Left hindlimb (tissue), 1 donor: ENCODE measurements at regions not wholly inside any gene's neighbourhood (a gene's known extent, or its start where the extent isn't known, plus 50 kb on each side); places are given as distances from the start of the nearest gene placed in this dataset.

Experiments used
- DNase-seq: peaks from one replicate; pipeline ENCODE4 v3.0.0-alpha.2; 2018

DNA sequence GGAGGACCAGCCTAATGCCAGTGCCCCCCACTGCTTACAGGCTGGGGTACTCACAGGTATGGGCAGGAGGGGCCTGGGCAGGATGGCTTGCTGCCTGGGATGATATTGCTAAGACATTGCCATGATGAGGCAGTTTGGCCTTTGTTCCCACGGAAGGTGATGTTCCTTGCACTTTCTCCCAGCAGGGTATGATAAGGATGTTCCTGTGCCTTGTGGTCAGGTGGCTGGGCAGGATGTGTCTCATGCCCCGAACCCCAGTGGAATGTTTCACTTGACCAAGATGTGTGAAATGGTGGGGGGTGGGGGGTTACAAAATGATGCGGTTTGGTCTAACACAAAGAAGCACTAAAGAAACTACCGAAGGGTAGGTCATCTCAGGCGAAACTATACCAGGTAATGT lies 337.8 kb upstream of the ZFHX3 start:
- no peak for DNase-seq

DNA sequence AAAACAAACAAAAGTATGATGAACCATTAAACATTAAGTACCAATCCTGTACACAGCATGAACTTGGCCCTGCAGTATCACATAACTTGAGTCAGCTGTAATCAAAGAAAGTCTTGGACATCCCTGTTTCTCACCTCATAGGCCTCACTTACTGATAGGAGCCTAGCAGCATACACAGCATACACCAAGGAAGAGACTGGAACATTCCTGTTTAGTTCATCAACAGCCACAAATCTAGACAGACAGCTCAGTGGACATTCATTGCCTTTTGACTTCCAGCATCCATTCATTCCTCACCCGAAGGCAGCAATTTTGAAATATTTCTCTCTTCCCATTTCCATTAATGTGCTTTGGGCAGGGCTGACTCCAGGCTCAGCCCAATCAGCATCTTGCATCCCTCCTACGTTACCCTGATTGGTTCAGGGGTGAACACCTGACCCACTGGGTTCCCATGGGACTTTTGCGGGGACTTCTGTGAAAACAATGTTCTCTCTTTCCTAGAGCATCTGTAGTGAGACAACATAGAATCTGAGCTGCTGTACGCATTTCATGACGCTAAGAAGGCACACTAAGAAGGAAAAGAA lies 336.7 kb upstream of the ZFHX3 start:
- no peak for DNase-seq

DNA sequence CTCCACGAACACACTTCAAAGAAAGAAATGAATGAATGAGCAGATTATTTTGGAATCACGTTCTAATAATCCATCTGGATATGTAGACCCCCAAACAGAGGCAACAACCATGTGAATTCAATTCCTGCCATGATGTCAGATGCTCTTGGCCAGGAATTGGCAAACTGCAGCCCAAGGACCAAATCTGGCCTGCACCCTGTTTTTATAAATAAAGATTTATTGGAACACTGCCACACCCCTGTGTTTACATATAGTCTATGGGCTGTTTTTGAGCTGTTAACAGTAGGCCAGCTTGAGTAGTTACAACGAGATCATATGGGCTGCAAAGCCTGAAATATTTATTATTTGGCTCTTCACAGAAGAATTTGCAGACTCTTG lies 336.0 kb upstream of the ZFHX3 start:
- no peak for DNase-seq

DNA sequence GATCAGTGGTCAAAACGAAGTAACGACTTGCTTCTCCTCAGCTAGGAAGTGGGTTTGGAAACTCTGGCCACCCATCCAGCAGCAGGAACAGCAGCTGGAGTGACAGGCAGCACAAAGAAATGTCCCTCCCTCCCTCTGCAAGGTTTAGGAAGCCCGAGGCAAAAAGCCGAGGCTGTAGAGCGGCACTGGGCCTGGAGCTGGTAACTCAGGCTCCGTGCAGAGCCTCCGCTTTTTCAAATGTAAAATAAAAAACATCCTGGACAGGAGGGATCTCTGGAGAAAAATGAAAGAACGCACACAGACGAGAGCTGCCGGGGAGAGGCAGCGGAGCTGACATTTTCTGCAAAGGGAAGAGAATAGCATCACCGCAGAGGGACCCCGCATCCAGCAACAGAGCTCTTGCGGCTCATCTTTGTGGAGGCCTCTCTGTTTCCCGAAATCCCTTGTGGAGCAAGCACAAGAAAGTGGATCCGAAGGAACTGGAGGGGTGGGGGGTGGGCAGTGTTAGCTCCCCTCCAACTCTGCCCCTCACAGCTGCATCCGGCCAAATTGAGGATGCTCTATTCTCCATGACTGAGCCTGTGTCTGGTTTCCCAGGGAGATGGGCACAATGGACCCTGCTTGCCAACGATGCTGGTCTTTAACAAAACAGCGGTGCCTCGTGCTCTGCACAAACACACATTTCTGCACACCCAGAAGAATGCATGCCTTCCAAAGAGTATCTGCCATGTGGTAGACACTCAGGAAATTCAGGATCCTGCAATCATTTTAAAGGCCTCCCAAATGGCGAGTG lies 335.5 kb upstream of the ZFHX3 start:
- DNase-seq: no peak

DNA sequence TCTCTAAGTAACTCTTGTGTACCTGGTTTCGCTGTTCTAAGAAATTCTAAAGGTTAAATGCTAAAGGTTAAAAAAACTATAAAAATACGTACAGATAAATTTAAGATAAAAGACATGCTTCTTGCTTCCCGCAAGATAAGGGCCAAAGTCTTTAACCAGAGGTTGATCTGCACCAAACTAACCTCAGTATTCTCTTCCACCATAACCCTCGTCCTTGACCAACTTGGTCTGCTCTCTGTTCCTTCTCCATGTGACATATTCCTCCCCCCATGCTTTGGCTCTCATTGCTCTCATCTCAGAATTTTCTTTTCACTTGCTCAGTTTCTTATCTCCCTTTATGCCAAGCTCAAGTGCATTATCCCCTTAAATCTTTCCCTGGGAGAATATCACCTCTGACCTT lies 330.5 kb upstream of the ZFHX3 start:
- DNase-seq: no peak

DNA sequence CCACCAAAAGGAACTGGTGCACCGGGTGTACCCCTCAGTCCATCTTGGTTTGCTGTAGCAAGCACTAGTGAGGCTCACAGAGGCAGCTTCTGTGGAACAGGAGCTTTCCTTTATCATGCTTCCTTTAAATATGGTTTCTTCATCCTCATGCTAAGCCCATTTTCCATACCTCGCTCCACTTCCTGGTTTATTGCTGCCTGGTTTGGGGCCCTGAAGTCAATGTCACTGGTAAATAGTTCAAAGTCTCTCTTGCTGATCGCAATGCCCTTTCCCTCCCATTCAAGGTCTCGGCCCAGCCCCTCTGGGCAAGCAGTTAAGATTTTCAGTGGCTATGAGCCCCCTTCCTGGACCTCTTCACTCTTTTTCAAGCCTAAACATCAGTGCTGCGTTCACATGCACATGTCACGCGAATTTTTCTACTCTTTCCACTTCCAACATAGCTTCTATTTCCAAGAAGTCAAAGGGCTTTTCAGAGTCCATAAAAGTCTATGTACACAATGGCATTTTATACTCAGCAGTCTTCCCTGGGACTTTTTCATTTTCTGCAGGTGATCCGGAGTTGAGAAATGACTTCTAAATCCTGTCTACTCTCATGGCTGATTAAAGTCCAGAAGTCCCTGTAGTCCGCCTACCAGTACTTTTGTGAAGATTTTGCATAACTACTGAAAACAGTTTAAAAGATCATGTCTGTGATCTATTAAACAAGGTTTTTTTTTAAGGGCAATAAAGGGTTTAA lies 323.8 kb upstream of the ZFHX3 start:
- no peak for DNase-seq

DNA sequence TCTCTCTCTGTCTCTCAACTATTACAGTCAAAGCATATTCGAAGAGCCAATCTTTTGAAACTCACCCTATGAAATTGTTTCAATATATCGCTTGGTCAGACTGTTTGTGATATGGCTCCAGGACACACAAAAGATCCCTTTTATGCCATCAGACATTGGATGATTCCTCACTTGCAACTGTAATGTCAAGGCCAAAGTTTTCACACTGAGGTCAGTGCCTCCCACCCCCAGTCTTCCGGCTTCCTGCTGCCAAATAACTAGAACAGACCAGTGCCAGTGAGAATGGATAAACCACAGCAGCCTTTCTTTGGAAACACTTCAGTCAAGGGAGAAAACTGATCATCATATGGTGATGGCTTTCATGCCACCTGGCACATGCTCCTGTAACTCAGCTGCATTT lies 321.9 kb upstream of the ZFHX3 start:
- no peak for DNase-seq

DNA sequence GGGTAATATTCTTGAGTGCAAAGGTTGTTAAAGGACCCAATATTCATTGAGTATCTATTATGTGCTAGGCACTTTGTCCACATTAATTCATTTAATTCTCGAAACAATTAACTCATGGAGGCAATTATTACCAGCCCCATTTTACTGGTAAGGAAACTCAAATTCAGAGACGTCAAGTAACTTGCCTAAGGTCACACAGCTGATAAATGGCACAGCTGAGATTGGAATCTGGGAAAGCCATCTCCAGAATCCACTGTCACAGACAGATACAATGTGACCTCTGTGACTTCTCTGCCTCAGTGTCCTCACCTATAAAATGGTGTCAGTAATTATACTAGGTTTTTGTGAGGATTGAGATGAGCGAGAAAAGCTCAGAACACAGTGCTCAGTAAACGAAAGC lies 320.8 kb upstream of the ZFHX3 start:
- DNase-seq: no peak

DNA sequence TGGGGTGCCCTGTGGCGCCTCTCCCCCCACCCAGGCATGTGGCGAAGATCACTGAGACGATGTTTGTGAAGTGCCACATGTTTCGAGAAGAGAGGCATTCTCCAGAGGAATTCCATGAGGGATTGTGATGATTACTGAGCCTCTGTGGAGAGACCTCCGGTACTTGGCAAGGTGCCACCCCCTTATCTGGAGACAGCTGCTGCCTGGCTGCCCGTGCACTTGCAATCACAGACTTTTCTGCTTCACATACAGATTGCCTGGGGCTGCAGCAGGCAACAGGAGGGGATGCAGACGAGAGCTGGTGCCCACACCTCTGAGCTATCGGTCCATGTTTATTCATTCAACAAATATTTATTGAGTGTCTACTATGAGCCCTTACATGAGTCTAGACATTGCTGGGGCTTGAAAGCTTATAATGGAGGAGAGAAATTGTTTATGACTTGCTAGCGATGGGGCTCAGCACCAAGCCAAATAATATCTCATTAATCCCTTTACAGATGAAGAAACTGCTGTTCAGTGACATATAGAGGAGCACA lies 317.2 kb upstream of the ZFHX3 start:
- DNase-seq: peak; percentile 69

DNA sequence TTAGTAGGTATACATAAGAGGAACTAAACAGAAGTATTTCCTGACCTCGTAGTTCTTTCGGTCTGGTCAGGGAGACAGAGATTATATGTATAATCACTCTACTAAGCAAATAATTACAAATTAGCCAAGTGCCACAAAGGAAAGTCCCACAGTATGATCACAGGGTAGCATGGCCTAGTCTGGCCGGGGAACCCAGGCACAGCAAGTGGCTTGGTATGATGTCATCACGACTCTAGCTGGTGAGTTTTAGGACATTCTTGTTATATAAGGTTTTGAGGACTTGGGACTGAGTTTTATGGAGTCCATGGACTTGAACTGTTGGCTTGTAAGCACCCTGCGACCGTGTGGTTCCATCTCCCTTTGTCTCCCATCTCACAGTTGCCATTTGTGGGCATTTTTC lies 316.5 kb upstream of the ZFHX3 start:
- no peak for DNase-seq

DNA sequence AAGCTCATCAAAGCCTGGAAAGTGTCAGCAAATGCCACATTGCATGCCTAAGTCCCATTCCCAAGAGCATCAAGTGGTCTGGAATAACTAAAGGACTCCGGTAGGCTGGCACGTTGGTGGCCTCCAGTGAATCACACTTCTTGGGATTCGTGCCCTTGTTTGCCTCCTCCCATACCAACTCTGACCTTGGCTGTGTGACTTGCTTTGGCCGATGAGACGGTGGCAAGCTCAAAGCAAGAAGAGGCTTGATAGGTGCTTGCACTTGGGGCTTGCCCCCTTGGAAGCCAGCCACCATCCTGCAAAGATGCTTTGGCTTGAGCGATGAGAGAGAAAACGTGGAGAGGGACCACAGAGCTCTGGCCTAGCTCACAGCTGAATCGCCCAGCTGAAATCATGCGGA lies 313.1 kb upstream of the ZFHX3 start:
- DNase-seq: no peak

DNA sequence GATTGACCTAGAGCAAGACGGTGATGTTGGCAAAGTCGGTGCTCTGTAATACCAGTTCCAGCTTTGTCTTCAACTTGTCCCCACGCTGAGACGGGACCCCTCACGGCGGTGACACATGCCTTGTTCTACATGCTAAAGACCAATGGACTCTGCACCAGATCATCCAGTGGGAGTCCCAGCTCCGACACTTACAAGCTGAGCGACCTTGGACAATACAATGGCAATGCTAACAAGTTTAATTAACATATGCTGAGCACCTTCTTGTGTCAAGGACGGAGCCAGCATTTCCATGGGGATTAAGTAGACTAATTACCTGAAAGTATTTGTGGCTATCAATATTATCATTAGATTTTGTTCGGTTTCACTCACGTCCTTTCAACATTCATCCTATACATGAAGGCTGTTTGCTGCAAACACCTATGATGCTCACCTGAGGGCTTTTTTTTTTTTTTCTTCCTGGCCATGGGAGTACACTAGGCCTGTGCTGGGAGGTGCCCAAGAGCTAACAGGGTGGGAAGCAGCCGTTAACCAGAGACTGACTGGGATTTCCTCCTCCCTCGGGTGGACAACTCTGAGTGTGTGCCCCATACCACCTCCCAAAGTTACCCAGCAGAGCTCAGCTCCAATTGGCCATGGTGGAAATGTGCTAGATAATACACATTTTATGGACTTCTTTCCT lies 308.6 kb upstream of the ZFHX3 start:
- no peak for DNase-seq

DNA sequence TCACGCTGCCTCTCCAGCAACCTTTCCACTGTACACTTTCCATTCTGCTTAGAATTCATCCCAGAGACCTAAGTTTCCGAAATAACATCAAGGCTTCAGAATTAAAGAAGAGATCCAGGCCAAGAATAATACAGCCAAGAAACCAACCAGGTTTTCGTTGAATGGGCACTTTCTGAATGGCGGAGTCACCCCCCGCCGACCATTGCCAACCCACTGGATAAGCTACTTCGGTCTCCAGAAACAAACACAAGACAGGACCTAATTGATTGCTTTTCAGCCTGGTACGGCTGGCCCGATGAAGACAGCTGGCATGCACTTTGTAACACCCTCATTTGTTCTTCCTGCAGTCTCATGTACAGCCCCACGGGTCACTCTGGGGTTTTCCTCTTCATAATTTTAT lies 308.1 kb upstream of the ZFHX3 start:
- DNase-seq: no peak

DNA sequence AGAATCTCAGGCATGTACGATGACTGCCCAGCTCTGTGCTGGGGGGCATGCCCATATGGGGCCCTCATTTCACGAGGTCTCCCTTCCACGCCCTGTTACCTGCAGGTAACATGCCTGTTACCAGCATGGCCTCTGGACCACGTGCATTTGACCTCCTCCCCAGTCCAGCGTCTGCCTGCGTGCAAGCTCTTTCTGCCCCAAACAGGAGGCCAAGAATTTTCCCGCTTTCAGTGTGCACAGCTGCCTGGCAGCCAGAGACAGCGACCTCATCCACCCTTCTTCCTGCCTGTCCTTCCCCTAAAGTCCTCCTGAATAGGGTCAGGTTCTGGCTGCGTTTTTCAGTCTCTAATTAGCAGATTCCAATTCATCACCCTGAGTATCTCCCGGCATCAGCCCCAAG lies 306.5 kb upstream of the ZFHX3 start:
- DNase-seq: no peak

DNA sequence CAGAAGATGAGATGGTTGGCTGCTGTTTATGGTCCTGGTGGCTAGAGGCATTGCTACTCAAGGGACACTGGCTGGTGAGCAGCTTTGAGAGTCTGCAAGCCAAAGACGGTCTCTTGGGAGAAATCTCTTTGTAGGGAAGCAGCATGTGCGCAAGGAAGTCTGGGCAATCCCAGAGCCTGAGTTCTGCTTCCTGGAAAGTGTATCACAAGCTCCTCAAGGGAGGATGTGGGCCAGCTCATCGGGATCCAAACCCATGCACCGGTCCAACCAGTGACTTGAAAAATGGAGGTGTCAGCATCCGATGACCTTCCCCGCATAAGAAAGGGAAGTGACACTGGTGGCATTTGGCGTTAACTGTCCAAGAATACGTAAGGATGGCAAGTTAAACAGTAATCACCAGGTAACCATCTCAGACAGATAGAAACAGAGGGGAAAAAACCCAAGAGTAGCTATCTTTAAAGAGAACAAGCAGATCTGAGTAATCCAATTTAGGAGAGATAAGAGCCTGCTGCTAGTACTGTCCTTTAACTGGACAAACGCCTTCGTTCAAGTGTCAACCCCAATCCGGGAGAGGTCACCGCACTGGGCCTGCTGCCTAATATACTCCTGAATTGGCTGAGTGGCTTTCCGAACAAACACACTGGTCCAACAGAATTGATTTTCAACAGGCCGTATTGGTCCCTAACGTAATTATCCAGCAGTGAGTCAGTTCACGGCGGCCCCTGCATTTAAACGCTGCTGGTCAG lies 303.0 kb upstream of the ZFHX3 start:
- DNase-seq: no peak

DNA sequence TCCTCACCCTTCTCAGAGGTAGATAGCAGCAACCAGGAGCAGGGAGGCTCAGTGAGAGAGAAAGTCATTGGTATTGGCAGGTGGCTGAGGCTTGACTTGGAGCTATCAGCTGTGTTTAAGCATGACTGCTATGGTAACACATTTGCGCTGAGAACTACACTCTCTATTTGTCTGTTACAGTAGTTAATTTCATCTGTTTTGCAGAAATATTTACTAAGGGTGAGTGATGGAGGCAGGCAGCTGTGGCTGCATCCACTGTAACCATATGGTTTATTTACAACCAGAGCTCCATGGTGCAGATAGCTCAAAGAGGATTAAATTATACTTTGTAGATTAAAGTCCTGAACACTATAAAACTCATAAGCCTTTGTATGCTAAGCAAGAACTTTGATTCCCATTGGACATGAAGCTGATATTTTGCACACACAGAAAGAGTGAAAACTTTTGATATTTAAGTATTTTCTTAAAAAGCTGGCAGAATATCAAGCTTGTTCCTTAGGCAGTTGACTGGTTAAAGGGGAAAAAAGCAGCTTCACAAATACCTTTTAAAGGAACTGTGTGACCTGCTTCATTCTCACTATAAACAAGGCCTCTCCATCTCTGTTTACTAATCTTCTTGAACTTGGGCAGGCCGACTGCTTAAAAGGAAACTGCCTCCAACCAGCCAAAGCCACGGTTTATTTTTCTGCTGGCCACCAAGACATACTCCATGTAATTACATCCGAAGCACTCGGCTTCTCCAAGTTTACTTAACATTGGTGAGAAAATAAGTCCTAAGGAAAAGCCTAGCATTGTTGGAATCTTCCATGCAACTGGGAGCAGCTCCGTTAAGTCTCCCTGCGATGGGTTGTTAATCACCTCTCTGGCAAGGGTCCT lies 299.8 kb upstream of the ZFHX3 start:
- peak; percentile 52 for DNase-seq

DNA sequence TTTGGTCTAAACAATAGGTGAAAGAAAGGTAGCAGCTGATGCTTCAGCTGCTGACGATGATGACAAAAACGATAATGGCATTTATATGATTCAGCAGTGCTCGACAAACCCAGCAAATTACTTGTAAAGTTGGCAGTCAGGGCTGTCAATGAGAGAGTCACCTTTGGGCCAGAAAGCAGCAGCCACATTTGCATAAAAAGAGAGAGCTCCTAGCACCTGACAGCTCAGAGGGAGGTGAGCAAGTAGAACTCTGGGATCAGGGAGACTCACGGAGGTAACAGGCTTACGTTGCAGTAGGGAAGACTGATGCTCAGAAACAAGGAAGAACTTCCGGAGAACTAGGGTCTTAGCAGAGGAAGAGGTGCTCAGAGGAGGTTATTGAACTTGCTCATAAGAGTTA lies 291.9 kb upstream of the ZFHX3 start:
- DNase-seq: no peak

DNA sequence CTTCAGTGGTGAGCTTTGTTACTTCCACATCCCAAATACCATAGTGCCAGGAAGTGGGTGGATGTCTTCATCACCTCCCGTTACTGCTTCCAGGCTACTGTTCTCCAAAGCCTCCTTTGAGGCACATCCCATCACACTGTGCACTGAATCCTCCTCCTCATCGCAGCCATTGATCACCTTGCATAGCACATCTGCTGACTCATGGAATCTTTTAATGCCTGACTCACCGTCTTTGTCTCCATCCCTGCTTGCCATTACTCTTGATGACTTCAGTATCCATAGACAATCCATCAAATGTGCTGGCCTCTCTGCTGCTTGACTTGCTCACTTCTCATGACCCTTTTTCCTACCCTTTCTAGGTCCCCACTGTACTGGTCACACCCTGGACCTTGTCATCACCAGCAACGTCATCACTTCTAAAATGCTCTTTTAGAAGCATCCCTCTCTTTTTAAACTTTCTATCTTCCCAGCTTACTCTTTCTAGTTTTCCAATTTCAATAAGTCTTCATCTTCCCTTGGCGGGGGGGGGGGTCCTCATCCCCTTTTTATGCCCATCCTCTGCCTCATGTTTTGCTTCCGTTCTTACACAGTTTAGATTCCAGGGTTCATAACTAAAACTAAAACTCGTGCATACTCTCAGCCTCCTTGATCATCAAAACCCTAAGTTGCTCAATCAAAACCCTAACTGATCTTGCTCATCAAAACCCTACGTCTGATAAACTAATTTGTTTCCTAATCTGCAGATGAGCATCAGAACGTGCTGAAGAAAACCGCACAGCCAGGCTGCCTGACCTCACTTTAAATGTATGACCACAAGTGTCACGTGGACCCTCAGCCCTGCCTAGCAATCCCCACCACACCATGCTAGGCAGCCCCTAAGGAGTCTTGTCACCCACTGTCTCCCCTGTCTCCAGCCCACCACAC lies 289.7 kb upstream of the ZFHX3 start:
- no peak for DNase-seq

DNA sequence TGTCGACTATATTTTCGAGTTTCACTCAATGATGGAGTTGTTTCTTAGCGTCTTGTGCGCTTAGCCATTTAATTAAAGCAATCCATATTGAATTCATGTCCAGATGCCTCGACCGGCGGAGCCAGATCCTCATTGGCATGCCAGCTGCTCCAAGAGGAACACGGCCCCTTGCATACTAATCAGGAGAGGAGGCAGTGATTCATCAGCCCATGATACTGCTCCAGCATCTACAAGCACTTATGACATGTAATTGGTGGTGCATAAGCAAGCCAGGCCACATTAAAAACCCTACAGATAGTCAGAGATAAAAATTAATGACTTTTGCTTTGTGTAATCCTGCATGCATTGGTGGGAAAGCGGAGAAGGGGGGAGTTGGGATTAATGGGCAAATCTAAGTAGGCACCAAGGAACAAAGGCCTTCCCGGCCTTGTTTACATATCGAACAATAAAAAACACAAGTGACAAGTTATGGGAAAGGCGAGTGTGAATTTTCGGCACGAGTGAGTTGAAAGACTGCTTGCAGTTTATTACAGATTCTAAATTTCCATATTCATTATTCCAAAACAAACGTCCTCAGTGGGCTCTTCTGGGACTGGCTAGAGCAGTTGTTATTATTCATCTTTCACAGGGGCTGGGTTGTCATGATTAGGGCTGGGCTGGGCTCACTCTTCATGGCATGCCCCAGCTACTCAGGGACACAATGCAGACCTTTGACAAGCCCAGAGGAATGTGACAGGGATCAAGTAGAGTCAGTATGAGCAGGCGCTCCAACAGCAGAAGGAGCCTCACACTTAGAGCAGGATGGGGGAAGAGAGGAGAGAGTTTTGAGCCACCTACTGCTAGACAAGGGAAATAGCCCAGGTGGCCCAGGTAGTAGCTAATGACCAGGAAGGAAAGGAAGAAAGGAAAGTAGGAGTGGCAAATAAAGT lies 281.7 kb upstream of the ZFHX3 start:
- no peak for DNase-seq
